PC-9 (cell line): ENCODE measurements at regions not wholly inside any gene's neighbourhood (a gene's known extent, or its start where the extent isn't known, plus 50 kb on each side); places are given as distances from the start of the nearest gene placed in this dataset.
"Not testable (repeated sequence)": the region's sequence is repeated elsewhere in the genome, so short reads cannot be mapped to it uniquely, and the experiment has no call there.

Experiments used
- BruUV-seq: library from RNA; stranded (reverse); fragments of 400-500 nt; replicated peaks from 2 replicates; lab custom pipeline; 2021; lab: Mats Ljungman, UMichigan
- CTCF ChIA-PET: fragments of 300-600 bp; sonication (Branson Sonifier 250); formaldehyde crosslinking; loops from one replicate; lab custom pipeline; 2022; ENCODE audit warnings: antibody characterized with exemption; lab: Charles Lee
- POLR2A ChIA-PET: fragments of 300-600 bp; sonication (Branson Sonifier 250); formaldehyde crosslinking; loops from one replicate; lab custom pipeline; 2022; ENCODE audit warnings: antibody characterized with exemption; ENCODE audit not compliant: unreplicated experiment; lab: Charles Lee
- DNase-seq, 2 experiments: peaks; one replicate each; pipeline versions ENCODE4 v3.0.0 to v3.0.0-alpha.2; 2015 to 2022; ENCODE audit warnings: mixed read lengths in 1 of 2
- H2AFZ ChIP-seq: fragments of 200-600 bp; sonication (generic); 2 replicates; pipeline ENCODE4 v1.8.1; 2017; ENCODE audit warnings: antibody characterized with exemption
- H3F3A ChIP-seq: fragments of 200-600 bp; sonication (generic); 2 replicates; pipeline ENCODE4 v1.8.1; 2017; ENCODE audit warnings: antibody characterized with exemption, mild to moderate bottlenecking, low read depth; ENCODE audit not compliant: insufficient read depth
- H3K27ac ChIP-seq: fragments of 200-600 bp; sonication (generic); 2 replicates; pipeline ENCODE4 v1.6.1; 2016; ENCODE audit warnings: mixed run types
- H3K27me3 ChIP-seq: fragments of 200-600 bp; sonication (generic); 2 replicates; pipeline ENCODE4 v1.6.1; 2016; ENCODE audit warnings: low read depth, mixed run types; ENCODE audit not compliant: insufficient read depth
- H3K36me3 ChIP-seq: fragments of 200-600 bp; sonication (generic); 2 replicates; pipeline ENCODE4 v1.6.1; 2016; ENCODE audit warnings: low read depth, mixed run types
- H3K4me1 ChIP-seq: fragments of 200-600 bp; sonication (generic); replicated peaks from 2 replicates; pipeline ENCODE4 v1.6.1; 2016; ENCODE audit warnings: mixed run types; ENCODE audit not compliant: insufficient read depth
- H3K4me2 ChIP-seq: fragments of 200-600 bp; sonication (generic); 2 replicates; pipeline ENCODE4 v1.6.1; 2017; ENCODE audit warnings: mixed run types
- H3K4me3 ChIP-seq: fragments of 200-600 bp; sonication (generic); 2 replicates; pipeline ENCODE4 v1.6.1; 2016; ENCODE audit warnings: mixed run types
- H3K79me2 ChIP-seq: fragments of 200-600 bp; sonication (generic); 2 replicates; pipeline ENCODE4 v1.6.1; 2017; ENCODE audit warnings: low read depth, mixed run types
- H3K9me2 ChIP-seq: fragments of 200-600 bp; sonication (generic); 2 replicates; pipeline ENCODE4 v1.8.1; 2017; ENCODE audit warnings: mild to moderate bottlenecking; ENCODE audit not compliant: insufficient read depth
- H3K9me3 ChIP-seq: fragments of 200-600 bp; sonication (generic); 2 replicates; pipeline ENCODE4 v1.8.1; 2016; ENCODE audit warnings: low read depth; ENCODE audit not compliant: insufficient read depth
- H4K20me1 ChIP-seq: fragments of 200-600 bp; sonication (generic); 2 replicates; pipeline ENCODE4 v1.8.1; 2017; ENCODE audit not compliant: insufficient read depth
- CTCF ChIP-seq: fragments of 200-600 bp; sonication (generic); conservative IDR thresholded peaks from 2 replicates; pipeline ENCODE4 v1.6.1; 2017; ENCODE audit warnings: mixed run types, antibody characterized with exemption, mild to moderate bottlenecking, moderate library complexity
- EZH2 ChIP-seq: fragments of 200-600 bp; sonication (generic); IDR thresholded peaks from 2 replicates; pipeline ENCODE4 v1.8.0; 2017; ENCODE audit warnings: antibody characterized with exemption, low read depth
- intact Hi-C: fragments of 100-400 bp; cut with micrococcal nuclease; formaldehyde crosslinking; loops from one replicate; pipeline ENCODE4 v1.10.0; 2022; ENCODE audit not compliant: unreplicated experiment

- H3F3A ChIP-seq = no peaks in the 10 kb centered on the region
- peaks cover 6% of the 10 kb centered on the region; the same call in 1 of the 2 replicates for H3K9me3 ChIP-seq
- H3K9me2 ChIP-seq = no peaks in the 10 kb centered on the region
- 0 out of 2 replicates have a peak, but pooled peaks cover under 1% of the 10 kb centered on the region for H3K36me3 ChIP-seq
- POLR2A ChIA-PET = no interaction called here
- no peak overlapping the region for H2AFZ ChIP-seq
- CTCF ChIA-PET = no interaction called here
- H3K4me2 ChIP-seq = no peak overlapping the region
- no peaks in the 10 kb centered on the region for H4K20me1 ChIP-seq
- H3K4me1 ChIP-seq = no peaks in the 10 kb centered on the region
- no peak for DNase-seq
- H3K27ac ChIP-seq = no peak overlapping the region
- BruUV-seq = no TSS peak
- no peaks in the 10 kb centered on the region for H3K27me3 ChIP-seq
- no peak overlapping the region for H3K4me3 ChIP-seq
- TF ChIP-seq EZH2 = no peak
- TF ChIP-seq CTCF = no peak
- H3K79me2 ChIP-seq = no peaks in the 10 kb centered on the region
- intact Hi-C loops = no loop called here
Observed at GRCh38 chr4:122992641-122993040, 70.2 kb upstream of the NUDT6 start.

- no TSS peak for BruUV-seq
- CTCF ChIA-PET = no interaction called here
- no peak overlapping the region for H2AFZ ChIP-seq
- H3K4me3 ChIP-seq = no peak overlapping the region
- POLR2A ChIA-PET = no interaction called here
- H3K9me3 ChIP-seq = no peaks in the 10 kb centered on the region
- H3K27ac ChIP-seq = no peak overlapping the region
- 0 out of 2 replicates have a peak, but pooled peaks cover 3% of the 10 kb centered on the region for H3K36me3 ChIP-seq
- no peaks in the 10 kb centered on the region for H3K4me1 ChIP-seq
- no peaks in the 10 kb centered on the region for H3K9me2 ChIP-seq
- H3K27me3 ChIP-seq = no peaks in the 10 kb centered on the region
- H3K79me2 ChIP-seq = no peaks in the 10 kb centered on the region
- H4K20me1 ChIP-seq = no peaks in the 10 kb centered on the region
- DNase-seq = no peak
- TF ChIP-seq EZH2 (no peak), CTCF (no peak)
- H3F3A ChIP-seq = no peaks in the 10 kb centered on the region
- H3K4me2 ChIP-seq = no peak overlapping the region
- intact Hi-C loops = no loop called here
Observed at GRCh38 chr4:122996350-122996749, 74.0 kb upstream of the NUDT6 start.

- H3K9me3 ChIP-seq = no peaks in the 10 kb centered on the region
- no peaks in the 10 kb centered on the region for H3F3A ChIP-seq
- H3K27ac ChIP-seq = no peak overlapping the region
- no peaks in the 10 kb centered on the region for H3K4me1 ChIP-seq
- intact Hi-C loops = no loop called here
- no peak overlapping the region for H3K4me3 ChIP-seq
- no peaks in the 10 kb centered on the region for H3K27me3 ChIP-seq
- no peaks in the 10 kb centered on the region for H4K20me1 ChIP-seq
- BruUV-seq = no TSS peak
- no peak overlapping the region for H2AFZ ChIP-seq
- ChIA-PET CTCF (no interaction called here), POLR2A (no interaction called here)
- TF ChIP-seq CTCF = no peak
- H3K79me2 ChIP-seq = no peaks in the 10 kb centered on the region
- no peak overlapping the region for H3K4me2 ChIP-seq
- 0 out of 2 replicates have a peak, but pooled peaks cover 3% of the 10 kb centered on the region for H3K36me3 ChIP-seq
- DNase-seq = no peak
- H3K9me2 ChIP-seq = no peaks in the 10 kb centered on the region
Observed at GRCh38 chr4:122997463-122998101, 75.2 kb upstream of the NUDT6 start.

GRCh38 chr4:123004079-123004478 lies 81.7 kb upstream of the NUDT6 start:
- H3K79me2 ChIP-seq, H3K27me3 ChIP-seq, H2AFZ ChIP-seq, H3K27ac ChIP-seq, H3K4me3 ChIP-seq, H3K9me3 ChIP-seq, H3K36me3 ChIP-seq, POLR2A ChIA-PET, BruUV-seq, intact Hi-C loops, H3K4me1 ChIP-seq, H4K20me1 ChIP-seq, H3F3A ChIP-seq, H3K9me2 ChIP-seq, H3K4me2 ChIP-seq, CTCF ChIA-PET, DNase-seq: not testable (repeated sequence)

- BruUV-seq, CTCF ChIA-PET, intact Hi-C loops, H3K36me3 ChIP-seq, H3K4me2 ChIP-seq, H3K4me3 ChIP-seq, H3K4me1 ChIP-seq, H3K79me2 ChIP-seq, H3F3A ChIP-seq, H4K20me1 ChIP-seq, DNase-seq, H3K27ac ChIP-seq, H2AFZ ChIP-seq, POLR2A ChIA-PET, H3K9me2 ChIP-seq, H3K27me3 ChIP-seq, H3K9me3 ChIP-seq: not testable (repeated sequence)
Observed at GRCh38 chr4:123005126-123005525, 82.7 kb upstream of the NUDT6 start.
